Keratinocyte (primary cell): ENCODE measurements at regions not wholly inside any gene's neighbourhood (a gene's known extent, or its start where the extent isn't known, plus 50 kb on each side); places are given as distances from the start of the nearest gene placed in this dataset.

Experiments used
- DNase-seq: peaks from one replicate; pipeline ENCODE4 v3.0.0-alpha.2; 2011; ENCODE audit warnings: low read depth, missing footprints, low spot score
- FAIRE-seq: peaks from 2 replicates; lab custom pipeline; 2011; peaks lifted over from hg19 to GRCh38; lab: Jason Lieb, UNC
- H2AFZ ChIP-seq: 2 replicates; pipeline ENCODE4 v1.6.0; 2012; ENCODE audit warnings: low read length, control low read depth, inconsistent platforms; ENCODE audit not compliant: control insufficient read depth
- H3K27ac ChIP-seq: 2 replicates; pipeline ENCODE4 v1.5.1; 2011; ENCODE audit warnings: low read length; ENCODE audit not compliant: control insufficient read depth, insufficient read depth
- H3K27me3 ChIP-seq: 3 replicates; pipeline ENCODE4 v1.6.0; 2011; ENCODE audit warnings: low read length; ENCODE audit not compliant: control insufficient read depth, insufficient read depth; ENCODE audit errors: extremely low read depth
- H3K36me3 ChIP-seq, 2 experiments: 2 replicates in 1 of 2; 3 replicates in 1 of 2; pipeline ENCODE4 v1.5.1; 2011; ENCODE audit warnings: low read length in 2 of 2, mild to moderate bottlenecking in 1 of 2; ENCODE audit not compliant: control insufficient read depth in 2 of 2, insufficient read depth in 2 of 2; ENCODE audit errors: extremely low read depth in 1 of 2
- H3K4me1 ChIP-seq: 3 replicates; pipeline ENCODE4 v1.5.1; 2011; ENCODE audit warnings: low read length; ENCODE audit not compliant: control insufficient read depth, insufficient read depth; ENCODE audit errors: extremely low read depth
- H3K4me2 ChIP-seq: 3 replicates; pipeline ENCODE4 v1.6.0; 2011; ENCODE audit warnings: low read depth, low read length; ENCODE audit not compliant: control insufficient read depth, insufficient read depth; ENCODE audit errors: extremely low read depth
- H3K4me3 ChIP-seq, 3 experiments: fragments of 200-600 bp in 1 of 3; sonication (generic) in 1 of 3; 2 replicates in 2 of 3; 3 replicates in 1 of 3; pipeline ENCODE4 v1.5.1; 2011 to 2016; ENCODE audit warnings: low read length in 3 of 3, mild to moderate bottlenecking in 3 of 3, control low read depth in 2 of 3, inconsistent platforms in 1 of 3, low read depth in 1 of 3, mixed read lengths in 1 of 3, mixed run types in 1 of 3, moderate library complexity in 1 of 3; ENCODE audit not compliant: control insufficient read depth in 2 of 3, insufficient read depth in 2 of 3; ENCODE audit errors: extremely low read depth in 1 of 3
- H3K79me2 ChIP-seq: 2 replicates; pipeline ENCODE4 v1.6.0; 2012; ENCODE audit warnings: low read length; ENCODE audit not compliant: control insufficient read depth, insufficient read depth
- H3K9ac ChIP-seq: 3 replicates; pipeline ENCODE4 v1.6.0; 2011; ENCODE audit warnings: low read length; ENCODE audit not compliant: control insufficient read depth, insufficient read depth; ENCODE audit errors: extremely low read depth
- H3K9me1 ChIP-seq: 3 replicates; pipeline ENCODE4 v1.6.0; 2011; ENCODE audit warnings: low read length; ENCODE audit not compliant: control insufficient read depth, insufficient read depth; ENCODE audit errors: extremely low read depth
- H3K9me3 ChIP-seq: 2 replicates; pipeline ENCODE4 v1.5.1; 2012; ENCODE audit warnings: low read depth, low read length; ENCODE audit not compliant: control insufficient read depth
- H4K20me1 ChIP-seq: 3 replicates; pipeline ENCODE4 v1.6.0; 2011; ENCODE audit warnings: low read length; ENCODE audit not compliant: control insufficient read depth, insufficient read depth; ENCODE audit errors: extremely low read depth
- dilution Hi-C: fragments of 300-500 bp; cut with MboI; formaldehyde crosslinking; loops from one replicate; pipeline ENCODE4 v1.7.0; 2020; ENCODE audit warnings: low sequenced_read_pairs; ENCODE audit not compliant: extremely low pct_ligation_motif_present
- TF ChIP-seq, protein P1 (sequence below), 3 experiments: IDR thresholded peaks in 1 of 3; conservative IDR thresholded peaks in 1 of 3; optimal IDR thresholded peaks in 1 of 3; 2 replicates in 2 of 3; 3 replicates in 1 of 3; pipeline versions ENCODE3 to v1.5.1; 2011; ENCODE audit warnings: low read length in 3 of 3, mild to moderate bottlenecking in 3 of 3, moderate library complexity in 2 of 3, control low read depth in 1 of 3, inconsistent platforms in 1 of 3; ENCODE audit not compliant: insufficient read depth in 2 of 3; ENCODE audit errors: extremely low read depth in 1 of 3

DNA sequence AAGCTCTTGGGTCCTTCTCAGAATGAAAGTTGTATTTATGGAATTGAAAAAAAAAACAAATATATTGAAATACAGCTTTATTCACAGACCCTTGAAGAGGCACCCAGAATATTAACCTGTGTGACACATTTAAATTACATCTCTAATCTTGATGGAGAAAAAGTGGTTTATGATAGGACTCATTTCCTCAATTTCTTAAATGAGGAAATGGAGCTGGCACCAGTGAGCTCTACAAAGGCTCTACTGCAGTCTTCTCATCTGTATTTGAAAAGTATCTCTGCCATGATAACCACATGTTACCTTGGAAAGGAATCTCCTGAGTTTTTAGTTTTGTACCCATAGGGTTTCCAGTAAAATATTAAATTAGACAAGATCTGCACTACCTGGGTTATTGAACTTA is 186.5 kb downstream of the HIPK3 start:
- no peaks in the 10 kb centered on the region for H3K9me1 ChIP-seq
- TF ChIP-seq, protein P1, sequence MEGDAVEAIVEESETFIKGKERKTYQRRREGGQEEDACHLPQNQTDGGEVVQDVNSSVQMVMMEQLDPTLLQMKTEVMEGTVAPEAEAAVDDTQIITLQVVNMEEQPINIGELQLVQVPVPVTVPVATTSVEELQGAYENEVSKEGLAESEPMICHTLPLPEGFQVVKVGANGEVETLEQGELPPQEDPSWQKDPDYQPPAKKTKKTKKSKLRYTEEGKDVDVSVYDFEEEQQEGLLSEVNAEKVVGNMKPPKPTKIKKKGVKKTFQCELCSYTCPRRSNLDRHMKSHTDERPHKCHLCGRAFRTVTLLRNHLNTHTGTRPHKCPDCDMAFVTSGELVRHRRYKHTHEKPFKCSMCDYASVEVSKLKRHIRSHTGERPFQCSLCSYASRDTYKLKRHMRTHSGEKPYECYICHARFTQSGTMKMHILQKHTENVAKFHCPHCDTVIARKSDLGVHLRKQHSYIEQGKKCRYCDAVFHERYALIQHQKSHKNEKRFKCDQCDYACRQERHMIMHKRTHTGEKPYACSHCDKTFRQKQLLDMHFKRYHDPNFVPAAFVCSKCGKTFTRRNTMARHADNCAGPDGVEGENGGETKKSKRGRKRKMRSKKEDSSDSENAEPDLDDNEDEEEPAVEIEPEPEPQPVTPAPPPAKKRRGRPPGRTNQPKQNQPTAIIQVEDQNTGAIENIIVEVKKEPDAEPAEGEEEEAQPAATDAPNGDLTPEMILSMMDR (optimal IDR thresholded peaks at IDR 0.05 in 1 of 3, IDR thresholded peaks at IDR 0.05 in 1 of 3, conservative IDR thresholded peaks at IDR 0.05 in 1 of 3; ENCODE audit: extremely low read depth in 1 of 3, insufficient read depth in 2 of 3, low read length in 3 of 3) = no peak
- FAIRE-seq (no peak), DNase-seq (no peak)
- no peaks in the 10 kb centered on the region for H3K27me3 ChIP-seq
- H3K9me3 ChIP-seq = no peaks in the 10 kb centered on the region
- H3K4me2 ChIP-seq = no peak overlapping the region
- no peak overlapping the region for H2AFZ ChIP-seq
- H3K4me1 ChIP-seq = no peaks in the 10 kb centered on the region
- no peaks in the 10 kb centered on the region for H4K20me1 ChIP-seq
- no peak overlapping the region for H3K9ac ChIP-seq
- no peaks in the 10 kb centered on the region for H3K36me3 ChIP-seq
- H3K4me3 ChIP-seq = no peak overlapping the region
- no peak overlapping the region for H3K27ac ChIP-seq
- no peaks in the 10 kb centered on the region for H3K79me2 ChIP-seq
- dilution Hi-C loops = no loop called here

DNA sequence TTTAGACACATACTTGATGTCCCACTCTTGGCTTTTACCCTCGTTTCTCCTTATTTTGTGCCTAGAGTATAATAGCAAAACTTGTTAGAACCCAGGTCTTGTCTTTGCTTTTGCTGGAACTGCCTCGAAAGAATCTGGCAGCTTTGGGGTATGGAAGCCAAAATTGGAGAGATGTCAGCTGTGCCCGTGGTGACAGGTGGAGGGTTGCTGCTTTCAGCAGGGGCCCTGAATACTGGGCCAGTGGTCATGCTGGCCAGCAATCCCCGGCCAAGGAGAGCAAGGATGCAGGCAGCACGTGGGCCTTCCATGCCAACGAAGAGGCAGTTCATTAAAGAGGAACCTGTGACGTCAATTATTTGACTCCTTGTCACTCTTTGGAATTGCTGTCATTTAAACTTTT is 181.1 kb downstream of the HIPK3 start:
- Histone ChIP-seq H3K27ac (no peak overlapping the region), H3K79me2 (no peaks in the 10 kb centered on the region), H4K20me1 (no peaks in the 10 kb centered on the region), H3K9me3 (no peaks in the 10 kb centered on the region), H2AFZ (no peak overlapping the region), H3K36me3 (no peaks in the 10 kb centered on the region), H3K9me1 (no peaks in the 10 kb centered on the region), H3K9ac (no peak overlapping the region), H3K4me1 (no peaks in the 10 kb centered on the region), H3K4me2 (no peak overlapping the region), H3K27me3 (no peaks in the 10 kb centered on the region), H3K4me3 (no peak overlapping the region)
- TF ChIP-seq, protein P1 (optimal IDR thresholded peaks at IDR 0.05 in 1 of 3, IDR thresholded peaks at IDR 0.05 in 1 of 3, conservative IDR thresholded peaks at IDR 0.05 in 1 of 3; ENCODE audit: extremely low read depth in 1 of 3, insufficient read depth in 2 of 3, low read length in 3 of 3) = no peak
- no peak for DNase-seq
- FAIRE-seq = no peak
- dilution Hi-C loops = no loop called here
